Neural crest cell (in vitro differentiated cells): ENCODE measurements at regions not wholly inside any gene's neighbourhood (a gene's known extent, or its start where the extent isn't known, plus 50 kb on each side); places are given as distances from the start of the nearest gene placed in this dataset.

ENCODE experiments used
- DNase-seq: peaks from one replicate; pipeline ENCODE4 v3.0.0; 2021; ENCODE audit warnings: low read depth, mixed read lengths, low spot score
- H3K27ac Mint-ChIP-seq: one replicate; pipeline ENCODE4 v1.8.0; 2021; ENCODE audit warnings: mild to moderate bottlenecking, mixed read lengths; ENCODE audit not compliant: unreplicated experiment
- H3K27me3 Mint-ChIP-seq: 2 replicates; pipeline ENCODE4 v1.8.0; 2021; ENCODE audit warnings: low read depth, mild to moderate bottlenecking, mixed read lengths
- H3K36me3 Mint-ChIP-seq: 2 replicates; pipeline ENCODE4 v1.8.0; 2021; ENCODE audit warnings: low read depth, mild to moderate bottlenecking, mixed read lengths
- H3K4me1 Mint-ChIP-seq: 2 replicates; pipeline ENCODE4 v1.8.0; 2021; ENCODE audit warnings: mixed read lengths
- H3K4me3 Mint-ChIP-seq: one replicate; pipeline ENCODE4 v1.8.0; 2021; ENCODE audit warnings: mild to moderate bottlenecking, mixed read lengths
- H3K9me3 Mint-ChIP-seq: 2 replicates; pipeline ENCODE4 v1.8.0; 2021; ENCODE audit warnings: mixed read lengths
- TF ChIP-seq, protein P1 (sequence below): fragments of 200-600 bp; sonication (generic); conservative IDR thresholded peaks from 2 replicates; pipeline ENCODE4 v1.5.0; 2021; ENCODE audit warnings: antibody characterized with exemption, mild to moderate bottlenecking

DNA sequence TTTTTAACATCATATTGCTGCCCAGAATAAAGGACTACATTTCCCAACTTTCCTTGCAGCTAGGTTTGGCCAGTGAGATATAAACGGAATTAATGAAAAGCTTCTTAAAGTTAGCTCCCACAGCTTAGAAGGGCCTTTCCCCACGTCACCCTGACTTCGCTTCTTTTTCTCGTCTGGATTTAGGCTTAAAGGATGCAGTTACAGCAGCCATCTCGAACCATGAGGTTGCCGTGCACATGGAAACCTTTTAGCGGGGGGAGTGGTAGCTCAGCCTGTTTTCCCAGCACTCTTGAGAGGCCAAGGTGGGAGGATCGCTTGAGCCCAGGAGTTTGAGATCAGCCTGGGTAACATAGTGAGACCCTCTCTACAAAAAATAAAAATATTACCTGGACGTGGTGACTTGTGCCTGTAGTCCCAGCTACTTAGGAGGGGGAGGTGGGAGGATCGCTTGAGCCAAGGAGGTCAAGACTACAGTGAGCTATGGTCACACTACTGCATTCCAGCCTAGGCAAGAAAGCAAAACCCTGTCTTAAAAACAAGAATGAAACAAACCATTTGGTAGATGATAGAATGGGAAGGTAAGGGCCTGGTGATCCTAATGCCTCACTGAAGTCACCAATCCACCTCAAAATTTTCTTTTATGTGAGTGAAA lies 64.3 kb upstream of the C1GALT1 start:
- Mint-ChIP-seq H3K27me3 (no peaks in the 10 kb centered on the region), H3K27ac (no peak overlapping the region), H3K4me1 (no peaks in the 10 kb centered on the region), H3K4me3 (no peak overlapping the region), H3K9me3 (no peaks in the 10 kb centered on the region), H3K36me3 (no peaks in the 10 kb centered on the region)
- TF ChIP-seq, protein P1, sequence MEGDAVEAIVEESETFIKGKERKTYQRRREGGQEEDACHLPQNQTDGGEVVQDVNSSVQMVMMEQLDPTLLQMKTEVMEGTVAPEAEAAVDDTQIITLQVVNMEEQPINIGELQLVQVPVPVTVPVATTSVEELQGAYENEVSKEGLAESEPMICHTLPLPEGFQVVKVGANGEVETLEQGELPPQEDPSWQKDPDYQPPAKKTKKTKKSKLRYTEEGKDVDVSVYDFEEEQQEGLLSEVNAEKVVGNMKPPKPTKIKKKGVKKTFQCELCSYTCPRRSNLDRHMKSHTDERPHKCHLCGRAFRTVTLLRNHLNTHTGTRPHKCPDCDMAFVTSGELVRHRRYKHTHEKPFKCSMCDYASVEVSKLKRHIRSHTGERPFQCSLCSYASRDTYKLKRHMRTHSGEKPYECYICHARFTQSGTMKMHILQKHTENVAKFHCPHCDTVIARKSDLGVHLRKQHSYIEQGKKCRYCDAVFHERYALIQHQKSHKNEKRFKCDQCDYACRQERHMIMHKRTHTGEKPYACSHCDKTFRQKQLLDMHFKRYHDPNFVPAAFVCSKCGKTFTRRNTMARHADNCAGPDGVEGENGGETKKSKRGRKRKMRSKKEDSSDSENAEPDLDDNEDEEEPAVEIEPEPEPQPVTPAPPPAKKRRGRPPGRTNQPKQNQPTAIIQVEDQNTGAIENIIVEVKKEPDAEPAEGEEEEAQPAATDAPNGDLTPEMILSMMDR: no peak
- DNase-seq: no peak

DNA sequence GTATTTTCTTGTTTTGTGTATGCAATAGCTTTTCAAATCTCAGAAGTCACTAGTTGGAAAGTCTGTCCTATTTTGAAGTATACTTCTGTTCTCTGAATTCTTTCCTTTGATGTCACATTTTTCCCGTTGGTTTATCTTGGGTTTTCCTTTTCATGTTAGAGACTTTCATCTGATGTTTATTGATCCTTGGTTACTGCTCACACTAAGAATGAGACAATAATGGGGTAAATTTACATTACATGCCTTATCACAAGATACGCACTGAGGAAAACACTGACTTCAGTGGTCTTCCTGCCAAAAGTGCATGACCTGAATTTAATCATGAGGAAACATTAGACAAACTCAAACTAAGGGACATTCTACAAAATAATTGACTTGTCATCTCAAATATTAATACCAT lies 63.5 kb upstream of the C1GALT1 start:
- Mint-ChIP-seq H3K36me3 (no peaks in the 10 kb centered on the region), H3K27me3 (no peaks in the 10 kb centered on the region), H3K4me3 (no peak overlapping the region), H3K4me1 (no peaks in the 10 kb centered on the region), H3K27ac (no peak overlapping the region), H3K9me3 (no peaks in the 10 kb centered on the region)
- no peak for DNase-seq
- TF ChIP-seq, protein P1: no peak

DNA sequence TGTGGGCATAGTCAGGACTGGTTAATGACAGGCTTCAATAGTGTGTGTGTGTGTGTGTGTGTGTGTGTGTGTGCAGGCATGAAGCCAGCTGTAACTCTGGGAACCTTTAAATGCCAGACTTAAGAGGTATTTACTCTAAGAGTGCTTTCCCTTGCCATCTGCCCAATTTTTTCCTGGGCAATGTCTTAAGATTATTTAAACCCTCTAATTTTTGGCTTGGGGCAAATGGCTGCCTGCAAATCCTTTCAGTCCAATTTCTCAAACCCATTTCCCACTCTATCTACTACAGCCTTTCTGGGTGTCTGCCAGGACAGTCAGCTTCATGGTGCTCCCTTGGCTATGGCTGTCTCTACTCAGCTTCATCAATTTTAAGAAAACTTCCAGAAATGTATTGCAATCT lies 62.6 kb upstream of the C1GALT1 start:
- no peaks in the 10 kb centered on the region for H3K4me1 Mint-ChIP-seq
- H3K9me3 Mint-ChIP-seq: peaks cover 3% of the 10 kb centered on the region
- no peak for DNase-seq
- no peak overlapping the region for H3K27ac Mint-ChIP-seq
- H3K36me3 Mint-ChIP-seq: no peaks in the 10 kb centered on the region
- no peak overlapping the region for H3K4me3 Mint-ChIP-seq
- TF ChIP-seq, protein P1: no peak
- H3K27me3 Mint-ChIP-seq: no peaks in the 10 kb centered on the region

DNA sequence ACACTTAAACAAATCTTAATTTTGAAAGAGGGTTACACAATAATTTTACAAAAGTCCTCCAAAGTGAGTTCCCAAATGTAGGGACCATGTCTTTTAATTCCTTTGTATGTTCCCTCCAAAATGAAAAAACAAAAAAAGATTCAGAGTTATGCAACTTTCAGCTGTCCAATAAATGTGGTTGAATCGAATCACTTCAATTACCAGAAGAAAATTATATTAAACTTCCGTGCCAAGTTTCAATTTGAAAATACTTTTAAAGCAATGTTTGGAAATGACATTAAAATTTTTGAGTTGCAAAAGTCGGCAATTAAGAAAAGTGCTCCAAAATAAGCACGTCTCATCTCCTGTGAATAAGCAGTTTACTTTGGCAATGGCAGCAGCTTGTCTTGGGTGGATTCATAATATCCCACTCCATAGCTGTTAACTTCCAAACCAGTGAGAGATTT lies 60.3 kb upstream of the C1GALT1 start:
- no peaks in the 10 kb centered on the region for H3K4me1 Mint-ChIP-seq
- no peaks in the 10 kb centered on the region for H3K27me3 Mint-ChIP-seq
- no peak overlapping the region for H3K4me3 Mint-ChIP-seq
- H3K27ac Mint-ChIP-seq: no peak overlapping the region
- no peaks in the 10 kb centered on the region for H3K36me3 Mint-ChIP-seq
- H3K9me3 Mint-ChIP-seq: peaks cover 3% of the 10 kb centered on the region
- TF ChIP-seq, protein P1: no peak
- DNase-seq: no peak

DNA sequence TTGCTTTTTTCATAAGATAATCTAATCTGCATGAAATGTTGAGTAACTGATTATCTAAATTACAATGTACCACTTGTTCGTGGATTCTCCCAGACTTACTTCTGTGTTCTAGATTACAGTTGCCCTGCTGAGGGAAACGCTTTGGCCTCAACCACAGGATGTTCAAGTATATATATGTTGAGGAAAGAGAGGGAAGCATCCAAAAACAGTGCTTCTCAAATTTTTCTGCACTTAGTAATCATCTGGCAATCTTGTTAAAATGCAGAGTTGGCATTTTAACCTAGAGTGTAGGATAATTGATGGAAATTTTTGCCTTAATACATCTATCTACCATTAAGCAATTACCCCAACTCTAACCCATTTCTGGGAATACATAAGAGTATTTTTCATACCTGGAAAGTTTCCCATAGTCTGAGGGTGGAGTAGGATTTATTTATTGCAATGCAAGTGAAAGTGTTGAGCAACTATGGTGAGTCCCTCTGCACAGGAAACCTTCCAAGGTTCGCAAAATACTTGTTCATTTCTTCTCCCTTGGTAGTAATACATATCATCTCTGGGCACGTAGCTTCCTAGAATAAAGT lies 59.6 kb upstream of the C1GALT1 start:
- Mint-ChIP-seq H3K36me3 (no peaks in the 10 kb centered on the region), H3K27ac (no peak overlapping the region), H3K27me3 (no peaks in the 10 kb centered on the region), H3K4me1 (no peaks in the 10 kb centered on the region), H3K4me3 (no peak overlapping the region), H3K9me3 (peaks cover 3% of the 10 kb centered on the region)
- TF ChIP-seq, protein P1: no peak
- no peak for DNase-seq
